NCI-H2107 treated with DMSO at 0.1 percent for 48 hours (cell line): ENCODE measurements at regions not wholly inside any gene's neighbourhood (a gene's known extent, or its start where the extent isn't known, plus 50 kb on each side); places are given as distances from the start of the nearest gene placed in this dataset.
A peak's percentile ranks its signal among the peaks of the same experiment; 100 is the strongest.

Source experiments
- DNase-seq: peaks from one replicate; lab custom pipeline; 2025; ENCODE audit not compliant: unreplicated experiment; lab: John Stamatoyannopoulos, UW

- DNase-seq = no peak
Measured at GRCh38 chr13:105048677-105049076, 1486.8 kb downstream of the EFNB2 start.

- DNase-seq = no peak
Measured at GRCh38 chr13:105047676-105048295, 1487.7 kb downstream of the EFNB2 start.

GRCh38 chr13:105037110-105037509 lies 1498.4 kb downstream of the EFNB2 start:
- DNase-seq = no peak

- DNase-seq = no peak
Measured at GRCh38 chr13:105035092-105035491, 1500.4 kb downstream of the EFNB2 start.

GRCh38 chr13:105033999-105034398 lies 1501.5 kb downstream of the EFNB2 start:
- no peak for DNase-seq

GRCh38 chr13:105031306-105031705 lies 1504.2 kb downstream of the EFNB2 start:
- no peak for DNase-seq

GRCh38 chr13:105030851-105031250 lies 1504.6 kb downstream of the EFNB2 start:
- no peak for DNase-seq

- no peak for DNase-seq
Measured at GRCh38 chr13:105019073-105019472, 1516.4 kb downstream of the EFNB2 start.

- no peak for DNase-seq
Measured at GRCh38 chr13:105016266-105016665, 1519.2 kb downstream of the EFNB2 start.

GRCh38 chr13:105008604-105009003 lies 1526.9 kb downstream of the EFNB2 start:
- DNase-seq = no peak

- DNase-seq = no peak
Measured at GRCh38 chr13:105007166-105007808, 1528.2 kb downstream of the EFNB2 start.

- no peak for DNase-seq
Measured at GRCh38 chr13:104996022-104996421, 1539.4 kb downstream of the EFNB2 start.

GRCh38 chr13:104993708-104994107 lies 1541.8 kb downstream of the EFNB2 start:
- no peak for DNase-seq

GRCh38 chr13:104987621-104988020 lies 1547.8 kb downstream of the EFNB2 start:
- no peak for DNase-seq

- peak; percentile 14 for DNase-seq
Measured at GRCh38 chr13:104984296-104984818, 1551.1 kb downstream of the EFNB2 start.

- DNase-seq = no peak
Measured at GRCh38 chr13:104983601-104984000, 1551.9 kb downstream of the EFNB2 start.

GRCh38 chr13:104980586-104980985 lies 1554.9 kb downstream of the EFNB2 start:
- no peak for DNase-seq

GRCh38 chr13:104979281-104980030 lies 1556.0 kb downstream of the EFNB2 start:
- no peak for DNase-seq

- no peak for DNase-seq
Measured at GRCh38 chr13:104976986-104977385, 1558.5 kb downstream of the EFNB2 start.

- no peak for DNase-seq
Measured at GRCh38 chr13:104975272-104975671, 1560.2 kb downstream of the EFNB2 start.

GRCh38 chr13:104968876-104969275 lies 1566.6 kb downstream of the EFNB2 start:
- no peak for DNase-seq
